Small intestine (tissue), 7 donors: ENCODE measurements at regions not wholly inside any gene's neighbourhood (a gene's known extent, or its start where the extent isn't known, plus 50 kb on each side); places are given as distances from the start of the nearest gene placed in this dataset.
"Not testable (repeated sequence)": the region's sequence is repeated elsewhere in the genome, so short reads cannot be mapped to it uniquely, and the experiment has no call there.

Experiments used
- DNase-seq, 2 donors: peaks; one replicate each; pipeline versions ENCODE4 v3.0.0 to v3.0.0-alpha.2; 2013
- FAIRE-seq: peaks from 2 replicates; lab custom pipeline; 2012; peaks lifted over from hg19 to GRCh38; lab: Jason Lieb, UNC
- H3K27ac ChIP-seq, 3 donors: one replicate each; pipeline ENCODE4 v1.5.1; 2013; ENCODE audit warnings: low read length in 2 of 3, mild to moderate bottlenecking in 2 of 3, control low read depth in 1 of 3, inconsistent platforms in 1 of 3, low read depth in 1 of 3, moderate library complexity in 1 of 3
- H3K27me3 ChIP-seq, 3 donors: one replicate each; pipeline ENCODE4 v1.6.1; 2013; ENCODE audit warnings: low read length in 3 of 3, inconsistent platforms in 1 of 3; ENCODE audit not compliant: control insufficient read depth in 3 of 3, insufficient read depth in 3 of 3
- H3K36me3 ChIP-seq, 3 donors: one replicate each; pipeline ENCODE4 v1.6.1; 2013; ENCODE audit warnings: low read length in 3 of 3, inconsistent platforms in 1 of 3, low read depth in 1 of 3, mild to moderate bottlenecking in 1 of 3, moderate library complexity in 1 of 3; ENCODE audit not compliant: control insufficient read depth in 3 of 3, insufficient read depth in 2 of 3
- H3K4me1 ChIP-seq, 3 donors: one replicate each; pipeline ENCODE4 v1.6.1; 2013; ENCODE audit warnings: low read length in 2 of 3, inconsistent platforms in 1 of 3, low read depth in 1 of 3, mild to moderate bottlenecking in 1 of 3, moderate library complexity in 1 of 3; ENCODE audit not compliant: control insufficient read depth in 3 of 3, insufficient read depth in 2 of 3
- H3K4me3 ChIP-seq, 3 donors: one replicate each; pipeline ENCODE4 v1.5.1; 2013; ENCODE audit warnings: low read length in 3 of 3, control low read depth in 1 of 3, inconsistent platforms in 1 of 3, low read depth in 1 of 3, mild to moderate bottlenecking in 1 of 3, moderate library complexity in 1 of 3
- H3K9me3 ChIP-seq, 2 donors: one replicate each; pipeline ENCODE4 v1.6.1; 2013; ENCODE audit warnings: low read depth in 1 of 2, low read length in 1 of 2; ENCODE audit not compliant: control insufficient read depth in 2 of 2, insufficient read depth in 1 of 2
- WGBS, 3 donors: extraction: QIAGEN DNeasy Blood & Tissue Kit; methylation state at CpG; one replicate each; pipeline ENCODE4 v1.1.7; 2013; 5-methylcytosine and 5-hydroxymethylcytosine counted together
- donor health status: healthy with polysubstance abuse.
- donor health status: control.
- donor health status: control.
- donor health status: Bipolar disorder and iron deficiency.
- donor health status: healthy.

GRCh38 chr5:23420214-23420613 is 87.2 kb upstream of the PRDM9 start:
- H3K27ac ChIP-seq, H3K27me3 ChIP-seq, FAIRE-seq, H3K9me3 ChIP-seq, H3K4me3 ChIP-seq, H3K4me1 ChIP-seq, DNase-seq, H3K36me3 ChIP-seq: not testable (repeated sequence)
- WGBS, 3 donors, result 73 to 87% (median 87%) methylated on average over 3 of the region's 3 CpGs

- H3K9me3 ChIP-seq, result no peaks in the 10 kb centered on the region
- H3K4me3 ChIP-seq, result no peak overlapping the region
- no peaks in the 10 kb centered on the region for H3K36me3 ChIP-seq
- no peaks in the 10 kb centered on the region for H3K4me1 ChIP-seq
- WGBS, 3 donors, result 30 to 67% (median 38%) methylated on average over 1 of the region's 1 CpG
- no peak overlapping the region for H3K27ac ChIP-seq
- no peaks in the 10 kb centered on the region for H3K27me3 ChIP-seq
- no peak for FAIRE-seq
- DNase-seq, result no peak
Measured at GRCh38 chr5:23419115-23419514, 88.3 kb upstream of the PRDM9 start.

- Histone ChIP-seq H3K4me1 (no peaks in the 10 kb centered on the region), H3K9me3 (no peaks in the 10 kb centered on the region), H3K27me3 (no peaks in the 10 kb centered on the region), H3K27ac (no peak overlapping the region), H3K4me3 (no peak overlapping the region), H3K36me3 (no peaks in the 10 kb centered on the region)
- FAIRE-seq, result no peak
- WGBS, 3 donors, result 61 to 69% (median 65%) methylated on average over 3 of the region's 3 CpGs
- DNase-seq, result no peak
Measured at GRCh38 chr5:23412515-23412914, 94.9 kb upstream of the PRDM9 start.

- no peak for DNase-seq
- 82 to 89% (median 88%) methylated on average over 2 of the region's 2 CpGs for WGBS, 3 donors
Measured at GRCh38 chr5:23411994-23412393, 95.4 kb upstream of the PRDM9 start.

GRCh38 chr5:23411200-23411599 is 96.2 kb upstream of the PRDM9 start:
- H3K4me3 ChIP-seq, result no peak overlapping the region
- no peaks in the 10 kb centered on the region for H3K36me3 ChIP-seq
- no peaks in the 10 kb centered on the region for H3K4me1 ChIP-seq
- no peak overlapping the region for H3K27ac ChIP-seq
- H3K27me3 ChIP-seq, result no peaks in the 10 kb centered on the region
- WGBS, 3 donors, result 86 to 91% (median 90%) methylated on average over 17 of the region's 17 CpGs
- DNase-seq, result no peak
- H3K9me3 ChIP-seq, result no peaks in the 10 kb centered on the region
- no peak for FAIRE-seq

More at GRCh38 chr5:23411994-23412393, 95.4 kb upstream of the PRDM9 start:
- H3K27ac ChIP-seq, result no peak overlapping the region
- no peaks in the 10 kb centered on the region for H3K36me3 ChIP-seq
- FAIRE-seq, result no peak
- no peaks in the 10 kb centered on the region for H3K9me3 ChIP-seq
- H3K4me3 ChIP-seq, result no peak overlapping the region
- no peaks in the 10 kb centered on the region for H3K27me3 ChIP-seq
- H3K4me1 ChIP-seq, result no peaks in the 10 kb centered on the region

GRCh38 chr5:23410775-23411174 is 96.6 kb upstream of the PRDM9 start:
- not testable (repeated sequence) for H3K27me3 ChIP-seq, H3K36me3 ChIP-seq, H3K9me3 ChIP-seq, FAIRE-seq, H3K27ac ChIP-seq, DNase-seq, H3K4me3 ChIP-seq, H3K4me1 ChIP-seq
- WGBS, 3 donors, result 75 to 84% (median 82%) methylated on average over 5 of the region's 5 CpGs

- no peaks in the 10 kb centered on the region for H3K4me1 ChIP-seq
- H3K36me3 ChIP-seq, result no peaks in the 10 kb centered on the region
- 91 to 95% (median 91%) methylated on average over 3 of the region's 3 CpGs for WGBS, 3 donors
- H3K9me3 ChIP-seq, result no peaks in the 10 kb centered on the region
- no peaks in the 10 kb centered on the region for H3K27me3 ChIP-seq
- H3K27ac ChIP-seq, result no peak overlapping the region
- FAIRE-seq (no peak), DNase-seq (no peak)
- no peak overlapping the region for H3K4me3 ChIP-seq
Measured at GRCh38 chr5:23405316-23406068, 101.9 kb upstream of the PRDM9 start.

- no peaks in the 10 kb centered on the region for H3K9me3 ChIP-seq
- H3K4me3 ChIP-seq, result no peak overlapping the region
- no peaks in the 10 kb centered on the region for H3K4me1 ChIP-seq
- H3K27ac ChIP-seq, result no peak overlapping the region
- 30 to 57% (median 35%) methylated on average over 3 of the region's 3 CpGs for WGBS, 3 donors
- no peak for DNase-seq
- H3K27me3 ChIP-seq, result no peaks in the 10 kb centered on the region
- no peak for FAIRE-seq
- no peaks in the 10 kb centered on the region for H3K36me3 ChIP-seq
Measured at GRCh38 chr5:23402585-23402984, 104.8 kb upstream of the PRDM9 start.

- DNase-seq (no peak), FAIRE-seq (no peak)
- Histone ChIP-seq H3K4me1 (no peaks in the 10 kb centered on the region), H3K27ac (no peak overlapping the region), H3K9me3 (no peaks in the 10 kb centered on the region), H3K4me3 (no peak overlapping the region), H3K36me3 (no peaks in the 10 kb centered on the region), H3K27me3 (no peaks in the 10 kb centered on the region)
- 75 to 83% (median 80%) methylated on average over 5 of the region's 5 CpGs for WGBS, 3 donors
Measured at GRCh38 chr5:23400951-23401350, 106.5 kb upstream of the PRDM9 start.
